ENCODE measurements at regions not wholly inside any gene's neighbourhood (a gene's known extent, or its start where the extent isn't known, plus 50 kb on each side); places are given as distances from the start of the nearest gene placed in this dataset.
"Not testable (repeated sequence)": the region's sequence is repeated elsewhere in the genome, so short reads cannot be mapped to it uniquely, and the experiment has no call there.

DNA sequence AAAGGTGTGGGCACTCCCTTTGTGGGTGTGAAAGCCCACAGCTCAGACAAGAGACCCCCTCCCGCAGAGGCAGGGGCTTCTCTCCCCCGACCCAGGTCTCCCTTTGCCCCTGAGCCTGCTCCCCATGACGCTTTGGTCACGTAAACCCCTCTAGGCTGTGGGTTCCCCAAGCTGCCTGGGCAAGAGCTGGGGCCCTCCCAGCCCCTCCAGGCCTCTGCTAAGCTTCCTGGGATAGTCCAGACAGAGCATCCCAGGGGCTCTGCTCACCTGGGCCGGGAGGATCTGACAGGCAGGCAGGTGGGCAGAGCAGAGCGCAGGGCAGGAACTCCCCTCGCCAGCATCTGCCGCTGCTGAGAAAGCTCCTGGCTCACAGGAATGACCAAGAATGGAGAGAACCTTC is 177.3 kb downstream of the BANP start:
- no peak for FAIRE-seq
- no peak for DNase-seq (ENCODE audit: extremely low spot score, insufficient read length, low read depth)

DNA sequence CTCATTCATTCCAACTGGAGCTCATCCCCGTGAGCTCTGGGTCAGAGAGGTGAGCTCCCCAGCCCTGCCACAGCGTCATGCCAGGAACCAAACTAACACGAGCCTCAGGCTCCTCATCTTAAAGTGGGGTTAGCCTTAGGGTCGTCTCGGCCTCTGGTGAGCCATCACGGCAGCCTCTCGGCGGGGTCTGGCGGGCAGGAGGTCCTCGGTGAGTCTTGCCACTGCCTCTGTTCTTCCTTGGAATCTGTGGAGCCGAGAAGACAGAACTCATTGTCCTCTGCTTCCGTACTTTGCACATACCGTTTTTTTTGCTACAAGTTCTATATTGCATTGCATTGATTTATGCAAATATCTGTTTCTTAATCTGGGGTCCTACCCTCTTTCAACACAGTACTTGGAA is 177.9 kb downstream of the BANP start:
- FAIRE-seq; DNase-seq (ENCODE audit: extremely low spot score, insufficient read length, low read depth): not testable (repeated sequence)

DNA sequence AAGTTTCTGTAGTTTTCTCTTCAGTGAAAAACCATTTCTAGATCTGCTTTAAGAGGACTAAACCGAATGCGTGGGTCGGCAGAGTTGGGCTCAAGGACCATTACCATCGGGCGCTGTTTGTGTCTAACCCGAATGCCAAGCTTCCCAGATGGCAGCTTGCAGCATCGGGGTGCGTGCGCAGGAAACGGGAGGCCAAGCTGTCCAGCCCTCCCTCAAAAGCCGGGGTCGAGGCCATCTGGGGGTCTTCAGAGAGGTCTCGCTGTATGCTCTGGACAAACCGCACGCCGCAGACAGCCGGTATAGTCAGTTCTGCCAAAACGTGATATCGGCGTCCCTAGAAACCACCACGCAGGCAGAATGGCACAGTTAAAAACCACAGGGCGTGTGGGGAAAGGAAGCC is 178.8 kb downstream of the BANP start:
- FAIRE-seq: no peak
- DNase-seq (ENCODE audit: extremely low spot score, insufficient read length, low read depth): no peak

DNA sequence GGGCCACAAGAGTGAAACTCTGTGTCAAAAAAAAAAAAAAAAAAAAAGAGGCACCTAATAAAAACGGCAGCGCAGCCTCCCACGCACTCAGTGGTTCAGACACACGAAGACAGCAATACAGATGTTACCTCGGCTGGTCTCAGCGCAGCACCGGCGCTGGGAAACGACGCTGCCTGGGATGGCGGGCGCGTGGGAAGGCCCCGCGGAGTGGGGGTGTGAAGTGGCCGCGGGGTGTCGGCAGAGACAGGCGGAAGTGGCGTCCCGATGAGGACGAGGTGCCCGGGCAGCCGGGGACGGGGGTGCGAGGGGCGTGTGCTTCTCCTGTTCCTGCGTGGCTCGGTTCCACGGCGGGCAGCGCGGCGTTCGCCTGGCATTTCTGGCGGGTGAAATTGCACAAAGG is 179.4 kb downstream of the BANP start:
- DNase-seq (ENCODE audit: extremely low spot score, insufficient read length, low read depth) (no peak), FAIRE-seq (no peak)

DNA sequence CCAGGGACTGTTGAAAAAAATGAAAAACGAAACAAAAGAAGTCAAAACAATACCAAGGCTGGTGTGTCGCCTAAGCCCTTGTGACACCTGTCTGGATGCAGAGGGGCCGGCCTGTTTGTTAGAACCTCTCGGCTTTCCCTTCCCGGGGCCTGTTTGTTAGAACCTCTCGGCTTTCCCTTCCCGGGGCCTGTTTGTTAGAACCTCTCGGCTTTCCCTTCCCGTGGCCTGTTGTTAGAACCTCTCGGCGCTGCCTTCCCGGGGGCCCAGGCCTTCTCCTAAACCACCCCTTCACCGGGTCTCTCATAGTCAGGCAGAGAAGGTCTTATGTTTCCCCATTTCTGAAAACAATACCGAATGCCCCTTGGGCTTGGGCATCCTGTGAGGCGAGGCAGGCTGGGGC is 180.0 kb downstream of the BANP start:
- no peak for DNase-seq (ENCODE audit: extremely low spot score, insufficient read length, low read depth)
- FAIRE-seq: no peak

DNA sequence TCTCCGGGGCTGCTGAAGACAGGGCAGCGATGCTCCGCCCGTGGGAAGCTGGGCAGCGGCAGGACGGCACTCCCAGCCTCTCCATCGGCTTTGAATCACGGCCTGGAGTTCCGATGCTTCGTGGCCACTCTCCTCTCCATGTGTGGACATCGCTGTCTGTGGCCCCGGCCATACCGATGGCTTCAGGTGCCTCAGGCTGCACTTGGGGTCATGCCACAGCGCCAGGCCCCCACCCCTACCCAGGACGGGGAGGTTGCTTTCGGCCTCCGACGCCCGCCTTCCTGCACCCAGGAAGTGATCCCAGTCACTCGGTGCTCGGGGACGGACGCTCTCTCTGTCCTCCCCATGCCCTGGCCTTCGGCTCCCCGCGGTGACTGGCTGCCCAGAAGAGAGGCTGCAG is 180.7 kb downstream of the BANP start:
- no peak for DNase-seq (ENCODE audit: extremely low spot score, insufficient read length, low read depth)
- FAIRE-seq: no peak

DNA sequence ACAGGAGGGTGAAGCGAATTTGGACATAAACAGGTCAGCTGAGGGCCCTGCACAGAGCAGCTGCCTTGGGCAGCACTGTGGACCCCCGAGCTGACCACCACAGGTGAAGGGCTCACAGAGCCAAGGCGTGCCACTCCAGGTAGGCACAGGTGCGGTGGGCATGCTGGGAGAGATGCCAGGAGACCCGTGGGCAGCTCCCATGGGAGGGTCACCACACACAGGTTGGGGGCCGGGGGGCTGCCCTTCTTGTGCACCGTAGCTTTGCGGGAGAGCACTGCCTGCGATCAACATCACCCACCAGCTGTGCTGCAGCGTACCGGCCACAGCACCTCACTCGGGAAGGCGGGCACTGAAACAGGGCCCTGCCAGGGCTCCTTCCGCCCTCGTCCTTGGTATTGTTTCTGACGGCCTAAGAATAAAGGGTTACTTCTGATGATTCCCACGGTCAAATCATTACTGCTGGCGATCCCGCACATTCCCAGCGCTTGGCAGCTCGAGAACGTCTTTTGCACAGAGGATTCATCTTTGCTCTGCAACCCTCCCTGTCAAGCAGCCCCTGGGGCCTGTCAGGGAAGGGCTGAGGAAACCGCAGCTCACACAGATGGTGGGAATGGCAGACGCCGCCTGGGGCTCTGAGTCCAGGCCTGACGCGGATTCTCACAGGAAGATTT is 181.7 kb downstream of the BANP start:
- DNase-seq (ENCODE audit: extremely low spot score, insufficient read length, low read depth) (no peak), FAIRE-seq (no peak)

DNA sequence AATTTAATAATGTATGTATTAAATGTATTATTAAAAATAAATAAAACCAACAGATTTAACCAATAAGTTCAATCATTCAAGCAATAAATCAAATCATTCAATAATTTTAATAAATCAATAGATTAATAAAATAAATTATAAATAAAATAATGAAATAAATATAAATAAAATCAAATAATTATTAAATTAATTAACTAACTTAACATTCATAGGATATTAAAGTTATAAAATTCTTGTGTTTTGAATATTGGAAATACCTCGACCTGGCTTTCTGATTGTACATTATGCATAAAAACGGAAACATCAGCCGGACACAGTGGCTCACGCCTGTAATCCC is 182.2 kb downstream of the BANP start:
- no peak for FAIRE-seq
- DNase-seq (ENCODE audit: extremely low spot score, insufficient read length, low read depth): no peak

DNA sequence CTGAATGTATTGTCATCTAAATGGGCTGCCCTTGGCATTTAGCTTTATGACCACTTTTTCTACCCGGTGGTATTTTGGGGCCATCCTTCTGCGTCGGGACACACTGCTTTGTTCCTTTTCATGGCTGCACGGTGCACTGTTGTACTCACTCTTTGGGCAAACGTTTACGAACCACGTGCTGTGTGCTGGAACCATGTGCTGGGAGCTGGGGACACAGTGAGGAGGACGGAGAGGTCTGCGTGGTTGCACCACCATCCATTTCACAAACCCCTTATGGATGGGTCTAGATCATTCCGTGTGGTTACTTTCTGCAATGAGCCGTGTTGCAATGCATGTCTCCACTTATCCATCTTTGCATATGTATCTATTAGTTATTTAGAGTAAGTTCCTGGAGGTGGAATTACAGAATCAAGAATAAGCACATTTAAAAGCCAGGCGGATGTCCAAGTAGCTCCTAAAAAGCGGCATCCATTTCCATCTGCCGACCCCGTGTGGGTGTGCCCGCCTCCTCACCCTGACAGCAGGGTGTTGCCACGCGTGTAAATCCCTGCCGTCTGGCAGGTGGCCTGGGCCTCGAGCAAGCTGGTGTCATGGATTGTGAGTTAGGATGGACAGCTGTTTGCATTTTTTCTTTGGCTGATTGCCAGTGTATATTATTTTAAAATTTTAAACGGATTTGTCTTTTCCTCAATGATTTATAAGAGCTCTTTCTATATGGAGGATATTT is 183.1 kb downstream of the BANP start:
- not testable (repeated sequence) for DNase-seq (ENCODE audit: extremely low spot score, insufficient read length, low read depth); FAIRE-seq

DNA sequence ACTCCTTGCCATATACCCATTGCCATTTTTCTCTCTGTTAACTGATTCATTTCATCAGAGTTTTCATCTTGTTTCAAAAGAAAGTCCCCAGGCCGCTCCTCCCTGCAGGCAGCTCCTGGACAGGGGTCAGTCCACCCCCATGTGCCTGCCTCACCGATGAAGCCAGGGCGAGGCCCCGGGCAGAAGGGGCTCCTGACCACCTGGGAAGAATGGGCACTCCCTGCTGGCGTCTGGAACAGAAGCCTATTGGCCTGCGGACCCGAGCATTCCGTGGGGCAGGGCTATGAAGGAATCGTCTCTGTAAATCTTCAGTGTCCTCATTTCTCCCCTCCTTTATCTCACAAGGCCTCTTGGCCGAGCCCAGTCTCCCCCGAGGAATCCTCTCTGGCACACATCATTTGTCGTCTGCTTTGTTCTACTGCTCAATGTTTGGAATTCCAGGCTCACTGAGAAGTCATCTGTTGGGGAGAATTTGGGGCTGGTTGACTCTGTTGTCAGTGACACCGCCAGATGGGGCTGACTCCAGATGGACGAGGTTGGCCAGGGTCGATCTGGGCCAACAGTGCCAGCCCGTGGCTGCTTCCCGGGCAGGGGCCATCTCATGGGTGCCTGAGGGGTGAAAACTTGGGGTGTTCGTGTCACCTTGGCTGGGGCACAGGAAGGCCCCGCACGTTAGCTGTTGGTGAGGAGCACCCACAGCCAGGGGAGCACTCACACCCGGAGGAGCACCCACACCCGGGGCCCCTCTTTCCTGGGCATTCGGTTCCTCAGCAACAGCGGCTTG is 183.9 kb downstream of the BANP start:
- FAIRE-seq; DNase-seq (ENCODE audit: extremely low spot score, insufficient read length, low read depth): not testable (repeated sequence)

DNA sequence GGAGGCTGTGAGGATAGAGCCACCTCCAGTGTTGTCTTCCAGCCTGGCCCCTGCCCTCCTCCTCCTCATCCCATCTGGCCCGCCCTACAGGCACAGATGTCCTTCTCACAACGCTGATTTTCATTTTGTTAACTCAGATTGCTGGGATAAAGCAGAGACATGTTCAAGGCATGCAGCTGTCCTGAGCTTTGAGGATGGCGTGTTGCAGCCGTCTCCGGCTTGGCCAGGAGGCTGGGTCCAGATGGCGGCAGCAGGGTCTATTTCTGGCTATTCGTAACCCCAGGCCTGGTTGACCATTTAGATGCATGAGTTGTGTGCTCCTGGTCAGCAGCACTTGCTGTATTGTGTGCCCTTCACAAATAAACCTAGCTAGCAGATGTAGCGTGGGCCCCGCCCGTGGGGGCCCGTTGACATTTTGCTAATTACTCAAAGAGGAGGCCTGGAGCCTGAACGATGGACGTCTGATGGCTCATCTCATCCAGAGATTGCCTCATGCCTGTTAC is 185.0 kb downstream of the BANP start:
- FAIRE-seq; DNase-seq (ENCODE audit: extremely low spot score, insufficient read length, low read depth): not testable (repeated sequence)

DNA sequence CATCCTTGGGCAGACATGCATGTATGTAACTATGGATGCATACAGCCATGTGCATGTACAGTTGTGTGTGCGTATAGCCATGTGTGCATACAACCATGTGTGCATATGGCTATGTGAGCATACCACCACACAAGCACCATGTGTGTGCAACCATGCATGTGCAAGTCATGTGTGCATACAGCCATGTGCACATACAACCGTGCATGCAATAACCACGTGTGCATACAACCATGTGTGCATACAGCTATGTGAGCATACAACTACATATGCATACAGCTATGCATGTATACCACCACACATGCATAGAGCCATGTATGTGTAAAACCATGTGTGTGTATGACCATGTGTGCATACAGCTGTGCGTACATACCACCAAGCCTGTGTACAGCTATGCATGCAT is 185.7 kb downstream of the BANP start:
- DNase-seq (ENCODE audit: extremely low spot score, insufficient read length, low read depth); FAIRE-seq: not testable (repeated sequence)

DNA sequence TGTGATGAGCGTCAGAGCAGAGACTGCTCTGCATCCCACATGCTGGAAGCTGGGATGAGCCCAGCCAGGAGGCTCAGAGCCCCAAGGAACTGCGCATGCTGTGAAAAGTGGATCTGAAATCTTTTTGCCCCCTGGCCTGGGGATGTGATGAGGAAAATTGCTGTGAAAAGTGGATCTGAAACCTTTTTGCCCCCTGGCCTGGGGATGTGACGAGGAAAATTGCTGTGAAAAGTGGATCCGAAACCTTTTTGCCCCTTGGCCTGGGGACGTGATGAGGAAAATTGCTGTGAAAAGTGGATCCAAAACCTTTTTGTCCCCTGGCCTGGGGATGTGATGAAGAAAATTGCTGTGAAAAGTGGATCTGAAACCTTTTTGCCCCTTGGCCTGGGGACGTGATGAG is 187.9 kb downstream of the BANP start:
- FAIRE-seq; DNase-seq (ENCODE audit: extremely low spot score, insufficient read length, low read depth): not testable (repeated sequence)

DNA sequence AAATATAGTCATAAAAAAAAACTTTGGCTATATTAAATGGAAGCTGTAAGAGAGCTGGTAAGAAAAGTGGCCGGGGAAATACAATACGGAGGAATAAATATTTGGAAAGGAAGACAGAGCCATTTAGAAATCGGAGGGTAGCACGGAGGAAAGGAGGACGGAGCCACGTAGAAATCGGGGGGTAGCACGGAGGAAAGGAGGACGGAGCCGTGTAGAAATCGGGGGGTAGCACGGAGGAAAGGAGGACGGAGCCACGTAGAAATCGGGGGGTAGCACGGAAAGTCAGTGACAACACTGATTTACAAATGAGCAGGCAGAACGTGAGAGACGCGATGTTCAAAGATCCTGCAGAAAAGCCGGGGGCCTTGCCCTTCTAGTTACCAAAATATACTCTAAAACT is 189.0 kb downstream of the BANP start:
- not testable (repeated sequence) for DNase-seq (ENCODE audit: extremely low spot score, insufficient read length, low read depth)
- FAIRE-seq: peak; percentile 96

DNA sequence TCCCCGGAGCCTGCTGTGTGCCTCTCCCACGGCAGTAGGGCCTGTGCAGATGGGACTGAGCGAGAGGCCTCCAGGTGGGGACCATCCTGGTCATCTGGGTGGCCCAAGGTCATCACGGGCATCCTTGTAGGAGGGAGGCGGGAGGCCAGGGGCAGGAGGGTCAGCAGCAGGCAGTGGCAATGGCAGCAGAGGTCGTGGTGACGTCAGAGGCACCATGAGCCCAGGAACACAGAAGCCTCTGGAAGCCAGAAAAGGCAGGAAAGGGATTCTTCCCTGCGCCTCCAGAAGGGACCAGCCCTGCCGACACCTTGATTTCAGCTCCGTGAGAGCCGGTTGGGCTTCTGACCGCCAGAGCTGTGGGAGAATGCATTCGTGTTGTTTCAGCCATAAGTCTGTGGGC is 190.3 kb downstream of the BANP start:
- DNase-seq (ENCODE audit: extremely low spot score, insufficient read length, low read depth) (no peak), FAIRE-seq (no peak)

DNA sequence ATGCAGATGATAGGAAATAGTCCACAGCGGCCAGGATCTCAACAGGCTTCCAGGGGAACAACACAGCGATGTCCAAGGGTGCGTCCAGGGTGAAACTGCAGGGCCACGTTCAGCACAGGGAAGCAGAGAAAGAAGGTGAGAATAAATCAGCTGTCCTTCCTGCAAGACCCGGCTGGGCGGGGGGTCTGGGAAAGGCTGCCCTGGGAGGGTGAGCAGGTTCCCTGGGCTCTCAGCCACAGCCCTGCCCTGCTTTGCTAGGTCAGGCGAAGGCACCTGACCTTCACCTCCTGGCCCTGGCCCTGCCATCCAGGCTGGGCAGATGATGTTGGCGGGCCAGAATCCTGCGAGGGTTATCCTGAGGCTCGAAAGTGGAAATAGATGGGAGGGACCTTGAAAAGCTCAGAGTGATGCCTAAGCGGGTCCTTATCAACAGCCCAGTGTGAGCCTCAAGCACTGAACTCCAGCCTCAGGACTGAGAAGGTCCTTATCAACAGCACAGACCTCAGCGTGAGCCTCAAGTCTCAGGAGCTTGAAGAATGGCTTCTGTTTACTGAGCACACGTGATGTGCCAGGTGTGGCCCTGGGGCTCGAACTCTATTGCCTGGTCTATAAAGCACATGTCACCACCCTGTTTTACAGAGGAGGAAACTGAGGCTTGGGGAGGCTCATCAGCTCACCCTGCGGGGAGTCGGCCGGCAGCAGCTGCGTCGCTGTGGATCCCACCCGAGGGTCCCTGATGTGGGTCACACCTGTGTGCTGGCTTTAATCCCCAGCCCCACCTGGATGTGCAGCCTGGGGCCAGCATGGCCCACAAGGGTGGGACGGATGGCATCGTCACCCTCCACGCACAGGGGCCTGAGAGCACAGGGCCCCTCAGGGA is 191.1 kb downstream of the BANP start:
- not testable (repeated sequence) for DNase-seq (ENCODE audit: extremely low spot score, insufficient read length, low read depth); FAIRE-seq

DNA sequence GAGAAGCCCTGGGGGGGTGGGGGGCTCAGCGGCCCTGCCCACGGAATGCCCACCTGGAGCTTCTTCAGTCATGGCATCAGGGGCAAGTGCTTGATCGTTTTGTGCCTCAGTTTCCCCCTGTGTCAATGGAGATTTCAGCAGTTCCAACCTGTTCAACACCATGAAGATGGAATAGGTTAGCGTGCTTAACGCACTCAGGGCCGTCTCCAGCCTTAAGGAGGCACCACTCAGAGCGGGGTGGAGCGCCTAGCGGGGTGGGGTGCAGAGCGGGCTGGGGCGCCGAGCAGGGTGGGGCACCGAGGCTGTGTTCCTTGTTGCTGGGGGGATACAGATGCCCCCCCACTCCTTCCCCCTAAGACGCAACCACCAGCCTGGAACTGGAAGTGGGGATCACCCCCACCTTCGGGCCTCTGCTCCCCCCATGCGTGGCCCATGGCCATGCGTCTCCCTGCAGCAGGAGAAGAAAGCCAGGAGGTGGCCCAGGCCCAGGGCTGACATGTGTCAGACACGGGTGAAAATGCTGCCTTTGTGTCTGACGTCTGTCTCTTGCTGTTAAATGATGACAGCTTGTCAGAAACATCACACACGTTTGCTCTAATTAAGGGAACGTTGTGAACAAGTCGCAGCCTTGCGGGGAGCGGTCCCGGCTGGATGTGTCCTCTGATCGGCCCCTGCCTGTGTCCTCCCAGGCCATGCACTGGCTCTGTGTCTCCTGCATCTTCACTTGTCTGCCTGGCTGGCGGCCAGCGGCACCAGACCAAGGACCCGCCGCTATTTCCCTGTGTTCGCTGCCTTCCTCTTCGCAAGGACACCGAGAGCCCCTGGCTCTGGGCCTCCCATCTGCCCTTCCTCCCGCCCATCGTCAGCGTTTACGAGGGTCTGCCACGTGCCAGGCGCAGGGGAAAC is 192.1 kb downstream of the BANP start:
- DNase-seq (ENCODE audit: extremely low spot score, insufficient read length, low read depth); FAIRE-seq: not testable (repeated sequence)

DNA sequence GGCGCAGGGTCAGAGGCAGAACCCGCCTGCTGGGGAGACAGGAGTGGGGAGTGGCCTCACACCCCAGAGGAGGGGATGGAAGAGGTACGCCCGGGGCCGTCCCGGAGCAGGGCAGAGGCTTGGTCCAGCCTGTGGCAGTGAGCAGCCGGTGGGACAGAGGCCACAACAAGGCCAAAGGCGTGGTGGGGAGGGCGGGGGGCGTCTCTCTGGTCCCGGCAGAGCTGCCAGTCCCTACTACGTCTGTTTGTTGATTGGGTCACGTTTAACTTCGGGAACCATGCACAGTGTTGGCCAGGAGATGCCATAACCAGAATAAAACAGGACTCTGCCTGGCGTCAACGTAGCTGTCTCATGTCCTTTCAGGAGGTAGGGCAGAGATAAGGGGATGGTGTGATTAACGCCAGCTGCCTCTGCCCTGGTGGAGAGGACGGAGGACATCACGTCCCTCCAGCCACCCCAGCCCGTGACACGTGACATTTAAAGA is 192.8 kb downstream of the BANP start:
- no peak for FAIRE-seq
- DNase-seq (ENCODE audit: extremely low spot score, insufficient read length, low read depth): no peak

DNA sequence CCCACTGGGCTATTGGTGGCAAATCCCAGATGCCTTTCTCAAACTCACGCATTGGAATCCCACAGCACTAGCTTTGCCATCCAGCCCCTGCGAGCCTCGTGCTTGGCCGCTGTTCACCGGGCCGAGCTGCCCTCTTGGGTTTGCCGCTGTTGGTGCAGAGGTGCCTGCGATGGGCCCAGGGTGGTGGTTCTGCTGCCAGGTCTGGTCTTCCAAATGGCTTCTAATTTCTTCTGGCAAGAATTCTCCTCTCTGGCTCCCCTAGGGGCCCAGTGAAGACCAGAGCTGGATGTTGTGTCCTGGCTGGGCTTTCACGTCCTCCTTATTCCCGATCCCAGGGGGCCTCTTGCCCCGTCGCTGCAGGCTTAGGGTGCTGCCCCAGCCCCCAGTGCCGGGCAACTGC is 194.1 kb downstream of the BANP start:
- DNase-seq (ENCODE audit: extremely low spot score, insufficient read length, low read depth); FAIRE-seq: not testable (repeated sequence)

Measured in GM18507 (cell line).